Natural killer cell (primary cell): ENCODE measurements at regions not wholly inside any gene's neighbourhood (a gene's known extent, or its start where the extent isn't known, plus 50 kb on each side); places are given as distances from the start of the nearest gene placed in this dataset.

Experiments
- ATAC-seq, 3 donors: fragments of 150-1000 bp in 2 of 3; fragments of 200-7000 bp in 1 of 3; cut with Tn5 transposase; 1 replicate in 1 of 3; 2 replicates in 2 of 3; pipeline ENCODE4 v1.10.0; 2021; ENCODE audit warnings: mild to moderate bottlenecking in 2 of 3, moderate library complexity in 2 of 3
- DNase-seq, 2 donors: peaks; one replicate each; pipeline versions ENCODE4 v3.0.0 to v3.0.0-alpha.2; 2013 to 2021; ENCODE audit warnings: mixed read lengths in 1 of 2
- H3K27ac ChIP-seq: one replicate; pipeline ENCODE4 v1.5.1; 2013; ENCODE audit warnings: mild to moderate bottlenecking, low read length
- H3K27me3 ChIP-seq: one replicate; pipeline ENCODE4 v1.6.1; 2013; ENCODE audit warnings: low read length; ENCODE audit not compliant: control insufficient read depth, insufficient read depth
- H3K36me3 ChIP-seq: one replicate; pipeline ENCODE4 v1.6.1; 2013; ENCODE audit warnings: low read length; ENCODE audit not compliant: control insufficient read depth, insufficient read depth
- H3K4me1 ChIP-seq: one replicate; pipeline ENCODE4 v1.6.1; 2013; ENCODE audit warnings: low read length; ENCODE audit not compliant: control insufficient read depth, insufficient read depth
- H3K4me3 ChIP-seq: one replicate; pipeline ENCODE4 v1.5.1; 2013; ENCODE audit warnings: low read length
- H3K9me3 ChIP-seq: one replicate; pipeline ENCODE4 v1.6.1; 2013; ENCODE audit warnings: low read length; ENCODE audit not compliant: control insufficient read depth, insufficient read depth
- H3K27ac Mint-ChIP-seq, 2 donors: one replicate each; pipeline ENCODE4 v1.8.0; 2022; ENCODE audit warnings: mild to moderate bottlenecking in 2 of 2, mixed read lengths in 2 of 2, moderate library complexity in 1 of 2
- H3K27me3 Mint-ChIP-seq, 2 donors: one replicate each; pipeline ENCODE4 v1.8.0; 2022; ENCODE audit warnings: low read depth in 2 of 2, mixed read lengths in 2 of 2
- H3K36me3 Mint-ChIP-seq: one replicate; pipeline ENCODE4 v1.8.0; 2022; ENCODE audit warnings: mixed read lengths
- H3K4me1 Mint-ChIP-seq, 2 donors: one replicate each; pipeline ENCODE4 v1.8.0; 2022; ENCODE audit warnings: mixed read lengths in 2 of 2
- H3K4me3 Mint-ChIP-seq: one replicate; pipeline ENCODE4 v1.8.0; 2022; ENCODE audit warnings: mild to moderate bottlenecking, moderate library complexity, mixed read lengths
- H3K9me3 Mint-ChIP-seq, 2 donors: one replicate each; pipeline ENCODE4 v1.8.0; 2022; ENCODE audit warnings: mixed read lengths in 2 of 2
- CTCF ChIP-seq: fragments of 200-600 bp; IDR thresholded peaks from one replicate; pipeline ENCODE4 v1.8.0; 2022; ENCODE audit warnings: antibody characterized with exemption
- WGBS: methylation state at CpG from one replicate; pipeline ENCODE4 v1.1.7; 2013; ENCODE audit warnings: missing lambda C conversion rate; ENCODE audit not compliant: insufficient coverage; 5-methylcytosine and 5-hydroxymethylcytosine counted together
- intact Hi-C: fragments of 100-400 bp; cut with micrococcal nuclease; formaldehyde crosslinking; loops from one replicate; pipeline ENCODE4 v1.14.2; 2022

GRCh38 chr4:180197471-180197870 lies 2045.7 kb upstream of the TENM3 start:
- Histone ChIP-seq H3K36me3 (no peaks in the 10 kb centered on the region), H3K4me3 (no peak overlapping the region), H3K27ac (no peak overlapping the region), H3K27me3 (no peaks in the 10 kb centered on the region), H3K4me1 (no peaks in the 10 kb centered on the region), H3K9me3 (no peaks in the 10 kb centered on the region)
- no peaks in the 10 kb centered on the region for H3K4me1 Mint-ChIP-seq
- H3K27ac Mint-ChIP-seq = no peak overlapping the region
- no peak for DNase-seq
- no peak for ATAC-seq
- intact Hi-C loops = no loop called here
- TF ChIP-seq CTCF = no peak
- no peak overlapping the region for H3K4me3 Mint-ChIP-seq
- peaks cover 3 to 4% of the 10 kb centered on the region in 2 donors for H3K9me3 Mint-ChIP-seq
- H3K27me3 Mint-ChIP-seq = no peaks in the 10 kb centered on the region
- H3K36me3 Mint-ChIP-seq = no peaks in the 10 kb centered on the region
- WGBS = 78% methylated on average over 6 of the region's 6 CpGs

GRCh38 chr4:180203349-180203748 lies 2039.9 kb upstream of the TENM3 start:
- Histone ChIP-seq H3K4me3 (no peak overlapping the region), H3K27me3 (no peaks in the 10 kb centered on the region), H3K36me3 (no peaks in the 10 kb centered on the region), H3K27ac (no peak overlapping the region), H3K9me3 (no peaks in the 10 kb centered on the region), H3K4me1 (no peaks in the 10 kb centered on the region)
- Mint-ChIP-seq H3K27ac (no peak overlapping the region), H3K9me3 (peaks cover 0 to 5% of the 10 kb centered on the region in 2 donors), H3K36me3 (no peaks in the 10 kb centered on the region), H3K27me3 (no peaks in the 10 kb centered on the region), H3K4me1 (no peaks in the 10 kb centered on the region), H3K4me3 (no peak overlapping the region)
- intact Hi-C loops = no loop called here
- 56% methylated on average over 3 of the region's 3 CpGs for WGBS
- no peak for DNase-seq
- ATAC-seq = no peak
- TF ChIP-seq CTCF = no peak

GRCh38 chr4:180205276-180205675 lies 2037.9 kb upstream of the TENM3 start:
- Mint-ChIP-seq H3K4me1 (no peaks in the 10 kb centered on the region), H3K4me3 (no peak overlapping the region), H3K27me3 (no peaks in the 10 kb centered on the region), H3K27ac (no peak overlapping the region), H3K36me3 (no peaks in the 10 kb centered on the region), H3K9me3 (peaks cover 0 to 5% of the 10 kb centered on the region in 2 donors)
- ATAC-seq (no peak), DNase-seq (no peak)
- intact Hi-C loops = no loop called here
- no peak for TF ChIP-seq CTCF
- 97% methylated on average over 3 of the region's 4 CpGs for WGBS
- Histone ChIP-seq H3K36me3 (no peaks in the 10 kb centered on the region), H3K9me3 (no peaks in the 10 kb centered on the region), H3K27me3 (no peaks in the 10 kb centered on the region), H3K4me1 (no peaks in the 10 kb centered on the region), H3K27ac (no peak overlapping the region), H3K4me3 (no peak overlapping the region)

- no peak for TF ChIP-seq CTCF
- Histone ChIP-seq H3K4me3 (no peak overlapping the region), H3K36me3 (no peaks in the 10 kb centered on the region), H3K4me1 (no peaks in the 10 kb centered on the region), H3K27ac (no peak overlapping the region), H3K9me3 (no peaks in the 10 kb centered on the region), H3K27me3 (no peaks in the 10 kb centered on the region)
- Mint-ChIP-seq H3K36me3 (no peaks in the 10 kb centered on the region), H3K4me1 (no peaks in the 10 kb centered on the region), H3K27ac (no peak overlapping the region), H3K4me3 (no peak overlapping the region), H3K27me3 (no peaks in the 10 kb centered on the region), H3K9me3 (peaks cover 5 to 7% of the 10 kb centered on the region in 2 donors)
- ATAC-seq = no peak
- WGBS = no CpG with 5 or more reads among the region's 1 CpG
- no peak for DNase-seq
- intact Hi-C loops = no loop called here
These were observed 2035.3 kb upstream of the TENM3 start for GRCh38 chr4:180207921-180208320.
